ENCODE measurements at regions not wholly inside any gene's neighbourhood (a gene's known extent, or its start where the extent isn't known, plus 50 kb on each side); places are given as distances from the start of the nearest gene placed in this dataset.

GRCh38 chr6:144344646-144345045 lies 59.5 kb downstream of the UTRN start:
- DNase-seq (ENCODE audit: low read depth, low spot score) (no peak), ATAC-seq (0 out of 2 replicates have a peak, but pooled peaks have one; percentile 38)
- Histone ChIP-seq H3K27me3 (ENCODE audit: control insufficient read depth, insufficient read depth, low read length) (no peaks in the 10 kb centered on the region), H3K36me3 (ENCODE audit: control insufficient read depth, insufficient read depth, low read length) (no peaks in the 10 kb centered on the region), H3K27ac (ENCODE audit: low read length) (peak overlapping the region; percentile 60), H3K9me3 (ENCODE audit: control insufficient read depth, insufficient read depth, low read depth, low read length) (no peaks in the 10 kb centered on the region), H3K4me1 (ENCODE audit: control insufficient read depth, insufficient read depth, low read length) (peaks cover 51% of the 10 kb centered on the region), H3K4me3 (ENCODE audit: low read depth in 2 of 2, low read length in 2 of 2) (peak overlapping the region in 1 of 2 experiments; percentile 6; a peak in 2 of 4 replicates)
- POLR2A ChIA-PET, result interaction anchor here (0.7 kb wide), 1 partner anchor 19 kb away, joined by 23 read pairs; no protein-coding TSS in a partner anchor
- CTCF ChIA-PET, result no interaction called here
- BruUV-seq (replicated peaks), result no TSS peak
- in situ Hi-C loops (cut with HindIII; ENCODE audit: low pct_unique_long_range_greater_than_20kb, low sequenced_read_pairs), result no loop called here
- TF ChIP-seq, protein P1, sequence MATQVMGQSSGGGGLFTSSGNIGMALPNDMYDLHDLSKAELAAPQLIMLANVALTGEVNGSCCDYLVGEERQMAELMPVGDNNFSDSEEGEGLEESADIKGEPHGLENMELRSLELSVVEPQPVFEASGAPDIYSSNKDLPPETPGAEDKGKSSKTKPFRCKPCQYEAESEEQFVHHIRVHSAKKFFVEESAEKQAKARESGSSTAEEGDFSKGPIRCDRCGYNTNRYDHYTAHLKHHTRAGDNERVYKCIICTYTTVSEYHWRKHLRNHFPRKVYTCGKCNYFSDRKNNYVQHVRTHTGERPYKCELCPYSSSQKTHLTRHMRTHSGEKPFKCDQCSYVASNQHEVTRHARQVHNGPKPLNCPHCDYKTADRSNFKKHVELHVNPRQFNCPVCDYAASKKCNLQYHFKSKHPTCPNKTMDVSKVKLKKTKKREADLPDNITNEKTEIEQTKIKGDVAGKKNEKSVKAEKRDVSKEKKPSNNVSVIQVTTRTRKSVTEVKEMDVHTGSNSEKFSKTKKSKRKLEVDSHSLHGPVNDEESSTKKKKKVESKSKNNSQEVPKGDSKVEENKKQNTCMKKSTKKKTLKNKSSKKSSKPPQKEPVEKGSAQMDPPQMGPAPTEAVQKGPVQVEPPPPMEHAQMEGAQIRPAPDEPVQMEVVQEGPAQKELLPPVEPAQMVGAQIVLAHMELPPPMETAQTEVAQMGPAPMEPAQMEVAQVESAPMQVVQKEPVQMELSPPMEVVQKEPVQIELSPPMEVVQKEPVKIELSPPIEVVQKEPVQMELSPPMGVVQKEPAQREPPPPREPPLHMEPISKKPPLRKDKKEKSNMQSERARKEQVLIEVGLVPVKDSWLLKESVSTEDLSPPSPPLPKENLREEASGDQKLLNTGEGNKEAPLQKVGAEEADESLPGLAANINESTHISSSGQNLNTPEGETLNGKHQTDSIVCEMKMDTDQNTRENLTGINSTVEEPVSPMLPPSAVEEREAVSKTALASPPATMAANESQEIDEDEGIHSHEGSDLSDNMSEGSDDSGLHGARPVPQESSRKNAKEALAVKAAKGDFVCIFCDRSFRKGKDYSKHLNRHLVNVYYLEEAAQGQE (IDR thresholded peaks at IDR 0.05; ENCODE audit: insufficient read depth in 1 of 2, low read depth in 2 of 2, low read length in 1 of 2), result no peak
- TF ChIP-seq SIN3A (IDR thresholded peaks at IDR 0.05; ENCODE audit: borderline replicate concordance, insufficient read depth, low read depth, low read length) (no peak), TCF7L2 (IDR thresholded peaks at IDR 0.05; ENCODE audit: low read depth, low read length) (no peak), POLR2AphosphoS5 (IDR thresholded peaks at IDR 0.05; ENCODE audit: low read depth, low read length) (no peak), CTCF (IDR thresholded peaks at IDR 0.05) (no peak)
- intact Hi-C loops (cut with micrococcal nuclease; ENCODE audit: unreplicated experiment), result no loop called here

- Histone ChIP-seq H3K36me3 (ENCODE audit: control insufficient read depth, insufficient read depth, low read length) (no peaks in the 10 kb centered on the region), H3K4me3 (ENCODE audit: low read depth in 2 of 2, low read length in 2 of 2) (no peak overlapping the region), H3K27me3 (ENCODE audit: control insufficient read depth, insufficient read depth, low read length) (no peaks in the 10 kb centered on the region), H3K9me3 (ENCODE audit: control insufficient read depth, insufficient read depth, low read depth, low read length) (no peaks in the 10 kb centered on the region), H3K27ac (ENCODE audit: low read length) (peak overlapping the region; percentile 25; the same call in 1 of the 2 replicates), H3K4me1 (ENCODE audit: control insufficient read depth, insufficient read depth, low read length) (peaks cover 51% of the 10 kb centered on the region)
- TF ChIP-seq, protein P1 (IDR thresholded peaks at IDR 0.05; ENCODE audit: insufficient read depth in 1 of 2, low read depth in 2 of 2, low read length in 1 of 2), result no peak
- TF ChIP-seq SIN3A (IDR thresholded peaks at IDR 0.05; ENCODE audit: borderline replicate concordance, insufficient read depth, low read depth, low read length) (no peak), CTCF (IDR thresholded peaks at IDR 0.05) (no peak), POLR2AphosphoS5 (IDR thresholded peaks at IDR 0.05; ENCODE audit: low read depth, low read length) (no peak), TCF7L2 (IDR thresholded peaks at IDR 0.05; ENCODE audit: low read depth, low read length) (no peak)
- intact Hi-C loops (cut with micrococcal nuclease; ENCODE audit: unreplicated experiment) (no loop called here), in situ Hi-C loops (cut with HindIII; ENCODE audit: low pct_unique_long_range_greater_than_20kb, low sequenced_read_pairs) (no loop called here)
- no peak for DNase-seq (ENCODE audit: low read depth, low spot score)
- CTCF ChIA-PET, result no interaction called here
- POLR2A ChIA-PET, result no interaction called here
- no peak for ATAC-seq
- no TSS peak for BruUV-seq (replicated peaks)
Measured at GRCh38 chr6:144345451-144345850, 60.3 kb downstream of the UTRN start.
